Uterus (tissue), 2 donors: ENCODE measurements at regions not wholly inside any gene's neighbourhood (a gene's known extent, or its start where the extent isn't known, plus 50 kb on each side); places are given as distances from the start of the nearest gene placed in this dataset.

ENCODE experiments used
- CTCF ChIP-seq, 4 experiments: fragments of 200-600 bp in 2 of 4; fragments of 450-650 bp in 2 of 4; sonication (generic) in 2 of 4; IDR thresholded peaks; one replicate each; pipeline ENCODE4 v1.5.1; 2016 to 2019; ENCODE audit warnings: antibody characterized with exemption in 4 of 4, mild to moderate bottlenecking in 2 of 4, moderate library complexity in 1 of 4
- POLR2A ChIP-seq, 2 donors: fragments of 450-650 bp; IDR thresholded peaks; one replicate each; pipeline ENCODE4 v1.6.1; 2016; ENCODE audit warnings: antibody characterized with exemption in 2 of 2, mild to moderate bottlenecking in 1 of 2, moderate library complexity in 1 of 2

- TF ChIP-seq CTCF (IDR thresholded peaks at IDR 0.05) = no peak
- no peak for TF ChIP-seq POLR2A (IDR thresholded peaks at IDR 0.05)
Observed at GRCh38 chr19:31975461-31975860, 369.9 kb upstream of the ZNF507 start.
